HG03097 (cell line): ENCODE measurements at regions not wholly inside any gene's neighbourhood (a gene's known extent, or its start where the extent isn't known, plus 50 kb on each side); places are given as distances from the start of the nearest gene placed in this dataset.

Experiments used
- ATAC-seq: cut with Tn5 transposase; IDR thresholded peaks from one replicate; pipeline ENCODE4 v1.9.1; 2021; ENCODE audit not compliant: unreplicated experiment, low FRiP score

DNA sequence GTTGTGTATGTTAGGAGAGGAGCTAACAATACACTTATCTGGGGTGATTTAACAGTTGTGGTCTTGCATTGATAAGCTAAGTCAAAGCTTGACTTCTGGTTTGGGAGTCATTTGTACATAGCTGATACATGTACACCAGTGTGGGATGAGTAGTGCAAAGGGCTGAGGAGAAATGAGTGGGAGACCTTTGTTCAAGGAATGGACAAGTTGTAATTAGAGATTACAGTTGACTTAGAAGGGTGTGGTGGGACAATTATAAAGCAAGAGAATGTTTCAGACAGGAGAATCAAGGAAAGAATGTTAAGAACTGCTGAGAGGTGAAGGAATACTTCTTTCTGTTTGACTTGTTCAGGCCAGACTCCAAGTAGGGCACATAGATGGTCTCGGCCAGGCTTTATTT, 209.7 kb upstream of the STEAP4 start:
- ATAC-seq, result no peak

DNA sequence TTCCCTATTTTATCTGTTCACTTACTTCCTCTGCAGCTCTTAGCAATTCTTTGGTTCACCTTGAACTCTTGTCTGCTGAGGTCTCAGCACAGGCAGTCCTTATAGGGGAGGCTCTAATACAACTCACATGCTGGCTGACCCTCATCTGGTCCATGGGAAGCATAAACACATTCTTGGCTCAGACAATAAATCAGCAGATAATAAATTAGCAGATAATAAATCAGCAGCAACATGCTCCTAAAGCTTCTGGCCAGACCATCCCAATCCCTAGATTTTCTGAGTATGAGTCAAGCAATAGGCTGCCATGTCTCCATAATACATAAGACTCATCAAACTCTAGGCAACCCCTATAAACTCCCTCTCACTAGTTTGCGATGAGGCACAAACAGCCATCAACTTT, 208.6 kb upstream of the STEAP4 start:
- no peak for ATAC-seq

DNA sequence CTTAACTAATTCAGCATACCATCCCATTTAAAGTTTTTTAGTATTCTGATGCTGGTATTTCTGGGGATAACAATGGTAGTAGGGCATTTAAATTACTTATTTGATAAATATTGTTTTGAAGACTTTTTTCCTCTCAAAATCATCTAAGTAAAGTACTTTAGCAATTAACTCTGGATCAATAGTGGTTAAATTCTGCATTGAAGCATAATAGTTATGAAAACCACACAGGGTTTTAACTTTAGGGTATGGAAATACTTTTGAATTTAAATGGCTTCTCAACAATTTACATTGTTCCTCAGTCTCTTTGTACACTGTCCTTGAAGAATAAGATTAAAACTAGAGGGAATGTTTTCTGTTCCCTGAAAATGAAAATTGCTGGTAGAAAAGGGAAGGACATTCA, 202.6 kb upstream of the STEAP4 start:
- ATAC-seq, result no peak

DNA sequence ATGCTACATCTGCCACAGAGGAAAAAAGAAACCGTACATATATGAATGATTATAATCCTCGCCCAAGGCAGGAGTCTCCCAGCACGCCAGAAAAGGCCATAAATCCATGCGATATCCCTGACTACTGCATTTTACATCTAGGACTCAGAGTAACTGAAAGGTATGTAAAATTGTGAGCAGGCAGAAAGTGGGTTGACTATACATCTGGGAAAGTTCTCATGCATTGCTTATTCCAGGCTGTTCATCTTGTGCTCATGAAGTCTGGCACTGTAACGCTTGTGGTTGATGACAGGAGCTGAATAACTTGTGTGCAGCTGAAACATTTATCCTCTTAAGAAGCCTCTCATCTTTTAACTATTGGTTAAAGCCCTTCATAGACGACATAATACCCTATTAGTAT, 193.4 kb upstream of the STEAP4 start:
- no peak for ATAC-seq

DNA sequence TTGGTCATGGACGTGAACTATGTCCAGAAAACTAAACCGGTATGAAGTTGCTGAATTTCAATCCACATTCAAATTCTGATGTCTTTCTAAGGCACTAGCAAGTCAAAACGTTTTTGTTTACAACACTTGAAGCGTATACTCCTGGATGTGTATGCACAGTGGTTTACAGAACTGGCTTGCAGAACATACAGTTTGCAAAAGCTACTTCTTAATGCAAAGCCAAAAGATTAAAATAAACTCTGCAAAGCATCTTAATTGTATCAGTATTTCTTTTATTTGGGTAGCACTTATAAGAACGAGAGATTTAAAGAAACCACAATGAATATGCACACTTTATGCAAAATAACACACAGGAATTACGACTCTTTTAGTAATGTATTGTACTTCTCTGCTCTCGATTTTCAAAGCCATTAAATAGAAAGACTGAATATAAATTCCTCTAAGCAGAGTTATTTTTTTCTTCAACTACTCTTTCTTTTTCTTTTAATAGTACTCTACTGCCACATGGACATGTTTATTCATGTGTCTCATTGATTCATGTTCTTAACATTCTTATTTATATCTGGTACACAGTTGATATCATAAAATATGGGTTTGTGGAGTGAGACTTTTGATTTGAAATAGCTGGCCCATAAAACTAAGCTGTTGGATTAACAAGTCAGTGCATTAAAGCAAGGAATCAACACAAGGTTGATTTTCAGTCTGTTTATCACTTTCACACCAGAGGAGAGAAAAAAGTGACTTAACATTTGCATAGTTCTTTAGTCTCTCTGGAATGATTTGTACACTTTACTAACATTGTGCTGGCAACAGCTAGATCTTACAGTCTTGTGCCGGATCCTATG, 189.4 kb upstream of the STEAP4 start:
- ATAC-seq, result no peak

DNA sequence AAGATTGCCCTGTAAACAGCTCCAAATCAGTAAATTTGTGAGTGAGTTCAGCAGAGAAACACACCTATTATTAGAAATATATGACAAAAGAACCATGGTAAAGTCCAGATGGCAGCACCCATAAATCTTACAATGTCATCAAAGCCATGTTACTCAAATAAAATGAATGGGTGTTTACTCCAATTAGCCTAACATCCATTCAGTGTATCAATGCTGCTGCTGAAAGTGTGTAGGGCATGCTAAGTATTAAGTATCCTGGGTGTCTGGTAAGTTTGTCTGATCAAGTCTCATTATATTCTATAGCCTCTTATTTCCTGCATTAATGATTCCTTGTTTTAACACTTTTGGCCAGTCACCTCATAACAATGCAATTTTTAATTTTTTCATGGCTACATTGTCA, 185.5 kb upstream of the STEAP4 start:
- no peak for ATAC-seq

DNA sequence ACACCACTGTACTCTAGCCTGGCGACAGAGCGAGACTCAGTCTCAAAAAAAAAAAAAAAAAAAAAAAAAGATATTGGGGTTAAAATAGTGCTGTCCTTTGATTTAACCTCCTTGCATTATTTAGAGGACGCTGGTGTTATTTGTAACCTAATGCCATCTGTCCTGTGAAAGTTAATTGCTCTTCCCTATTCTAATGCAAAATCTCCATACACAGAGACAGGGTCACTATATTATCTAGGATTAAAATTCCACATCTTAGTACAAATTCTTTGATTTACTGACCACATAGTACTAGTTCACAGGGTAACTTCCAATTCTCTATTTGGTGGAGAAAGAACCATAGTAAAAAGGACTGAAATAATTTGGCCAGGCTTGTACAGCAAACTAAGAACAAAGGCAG, 184.2 kb upstream of the STEAP4 start:
- no peak for ATAC-seq

GRCh38 chr7:88490161-88490560, 183.5 kb upstream of the STEAP4 start:
- no peak for ATAC-seq

- no peak for ATAC-seq
These were observed 179.1 kb upstream of the STEAP4 start for GRCh38 chr7:88485821-88486220.

- ATAC-seq, result no peak
These were observed 177.9 kb upstream of the STEAP4 start for GRCh38 chr7:88484551-88484950.

DNA sequence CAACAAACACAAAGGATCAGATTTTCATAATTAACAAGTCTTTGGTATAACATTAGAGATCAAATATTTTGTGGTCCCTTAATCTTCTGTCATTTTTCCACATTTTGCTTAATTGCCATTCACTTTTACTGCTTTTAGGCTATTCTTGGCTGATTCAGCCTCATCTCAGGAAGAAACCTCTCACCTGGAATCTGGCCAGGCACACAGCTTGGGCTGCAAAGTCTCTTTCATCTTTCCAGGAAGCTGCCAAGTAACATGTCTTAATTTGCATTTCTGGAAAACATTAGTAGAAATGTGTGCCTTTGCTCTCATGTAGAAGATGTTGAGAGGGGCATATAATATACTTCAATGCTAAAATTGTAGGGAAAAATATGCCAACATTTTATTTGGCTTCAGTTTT, 174.2 kb upstream of the STEAP4 start:
- no peak for ATAC-seq

DNA sequence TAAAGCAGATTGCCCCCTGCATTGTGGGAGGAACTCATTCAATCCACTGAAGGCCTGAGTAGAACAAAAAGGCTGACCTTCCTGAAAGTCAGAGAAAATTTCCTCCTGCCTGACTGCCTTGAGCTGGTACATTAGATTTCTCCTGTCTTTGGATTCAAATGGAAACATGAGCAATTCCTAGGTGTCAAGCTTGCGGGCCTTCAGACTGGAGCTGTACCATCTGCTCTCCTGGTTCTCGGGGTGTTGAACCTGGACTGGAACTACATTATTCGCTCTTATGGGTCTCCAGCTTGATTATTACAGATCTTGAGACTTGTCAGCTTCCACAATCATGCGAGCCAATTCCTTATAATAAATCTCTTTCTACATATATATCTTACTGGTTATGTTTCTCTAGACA, 173.6 kb upstream of the STEAP4 start:
- no peak for ATAC-seq

DNA sequence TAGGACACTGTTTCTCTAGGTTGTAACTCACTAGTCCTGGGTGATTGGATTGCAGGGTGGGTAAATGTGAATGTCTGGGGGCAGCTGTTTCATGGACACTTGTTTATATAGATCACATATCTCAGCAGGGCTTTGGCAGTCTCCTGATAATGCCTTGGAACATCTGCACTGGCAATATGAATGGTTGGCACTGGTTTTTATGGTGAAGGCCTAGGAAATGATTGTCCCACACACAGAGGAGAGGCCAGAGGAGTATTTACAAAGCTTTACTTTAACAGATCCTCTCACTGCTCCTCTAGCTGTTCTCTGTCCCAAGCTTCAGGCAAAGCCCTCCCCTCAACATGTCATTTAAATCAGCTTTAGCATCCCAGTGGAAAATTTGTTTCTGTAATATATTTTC, 171.3 kb upstream of the STEAP4 start:
- no peak for ATAC-seq

DNA sequence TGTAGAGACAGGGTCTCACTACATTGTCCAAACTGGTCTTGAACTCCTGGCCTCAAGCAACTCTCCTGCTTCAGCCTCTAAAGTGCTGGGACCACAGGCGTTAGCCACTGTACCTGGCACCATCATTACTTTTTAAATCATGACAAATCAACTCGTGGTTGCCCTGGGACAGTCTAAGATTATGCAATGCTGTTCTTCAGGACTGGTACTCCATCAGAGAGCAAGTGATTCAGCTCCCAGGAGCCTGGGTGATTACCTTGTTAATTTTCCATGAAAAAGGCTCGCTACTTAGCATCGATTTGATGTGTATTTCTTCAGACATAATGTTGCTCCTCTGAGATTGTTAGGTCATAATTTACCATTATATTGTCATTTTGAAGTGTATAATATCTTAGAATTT, 158.9 kb upstream of the STEAP4 start:
- ATAC-seq, result no peak

GRCh38 chr7:88462799-88463198, 156.1 kb upstream of the STEAP4 start:
- no peak for ATAC-seq

DNA sequence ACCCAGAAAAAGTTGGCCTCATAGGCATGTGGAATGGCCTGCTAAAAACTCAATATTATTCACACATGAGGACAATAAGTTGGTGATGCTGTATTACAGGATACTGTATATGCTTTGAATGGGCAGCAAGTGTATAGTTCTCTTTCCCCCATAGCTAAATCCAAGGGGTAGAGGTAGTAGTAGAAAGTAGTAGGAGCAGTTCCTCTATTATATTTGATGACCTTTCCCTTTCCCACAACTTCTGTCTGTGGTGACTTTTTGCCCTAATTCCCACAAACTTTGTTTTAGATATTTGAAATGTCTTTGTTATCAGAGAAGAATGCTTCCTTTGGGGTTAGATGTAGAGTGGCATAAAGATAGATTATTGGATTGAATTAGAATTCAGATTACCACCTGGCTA, 154.0 kb upstream of the STEAP4 start:
- ATAC-seq, result no peak

GRCh38 chr7:88458946-88459345, 152.3 kb upstream of the STEAP4 start:
- ATAC-seq, result no peak

GRCh38 chr7:88458279-88458678, 151.6 kb upstream of the STEAP4 start:
- no peak for ATAC-seq

- no peak for ATAC-seq
These were observed 150.6 kb upstream of the STEAP4 start for GRCh38 chr7:88457320-88457719.

DNA sequence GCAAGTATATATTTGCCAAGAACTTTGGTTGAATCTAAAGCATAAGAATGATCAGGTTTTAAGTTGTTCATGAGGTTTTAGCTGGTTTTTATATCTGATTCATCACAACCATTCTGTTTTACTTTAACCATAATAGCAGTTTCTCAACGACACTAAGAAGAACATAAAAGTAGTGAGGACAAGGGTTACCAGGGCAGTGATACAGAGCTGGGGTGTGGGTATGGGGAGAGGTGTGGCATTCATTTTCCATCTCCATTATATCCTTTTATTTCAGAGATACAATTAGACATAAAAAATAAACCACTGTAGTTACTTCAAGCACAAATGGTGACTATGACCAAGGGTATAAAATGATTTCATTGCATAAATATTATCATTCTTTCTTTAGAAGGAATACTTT, 149.8 kb upstream of the STEAP4 start:
- no peak for ATAC-seq

DNA sequence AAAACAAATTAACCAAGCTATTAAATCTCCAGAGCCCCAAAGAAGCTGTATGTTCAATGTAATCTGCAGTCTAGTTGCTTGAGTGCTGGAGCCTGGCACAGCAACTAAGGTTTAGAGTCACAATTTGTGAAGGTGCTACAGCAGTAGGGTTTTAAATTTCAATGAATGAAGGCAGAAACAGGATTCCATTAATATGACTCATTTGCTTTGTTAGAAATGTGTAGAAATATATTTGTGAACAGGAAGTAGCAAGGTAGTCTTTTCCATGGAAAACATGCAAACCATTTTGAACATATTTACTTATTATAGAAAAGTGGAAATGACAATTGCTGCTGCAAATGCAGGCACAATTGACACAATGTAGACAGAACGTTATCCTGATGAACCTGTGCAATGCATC, 149.0 kb upstream of the STEAP4 start:
- ATAC-seq, result no peak

DNA sequence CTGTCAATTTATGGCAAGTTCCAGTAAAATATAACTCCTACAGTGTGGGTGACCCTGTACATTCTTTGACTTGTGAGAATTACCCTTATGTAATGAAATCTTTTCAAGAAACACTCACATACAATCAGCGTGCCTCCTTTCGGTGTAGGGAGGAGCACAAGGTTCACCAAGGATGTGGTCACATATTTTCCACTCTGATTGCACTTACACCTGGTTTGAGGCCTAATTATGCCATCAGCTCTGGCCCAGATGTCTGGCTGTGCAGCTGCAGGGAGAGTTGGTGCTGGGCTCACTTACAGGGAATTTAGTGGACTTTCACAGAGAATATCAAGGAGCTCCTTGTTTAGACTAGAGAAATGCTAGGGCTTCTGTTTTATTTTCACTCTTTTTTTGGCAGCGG, 146.0 kb upstream of the STEAP4 start:
- ATAC-seq, result no peak

DNA sequence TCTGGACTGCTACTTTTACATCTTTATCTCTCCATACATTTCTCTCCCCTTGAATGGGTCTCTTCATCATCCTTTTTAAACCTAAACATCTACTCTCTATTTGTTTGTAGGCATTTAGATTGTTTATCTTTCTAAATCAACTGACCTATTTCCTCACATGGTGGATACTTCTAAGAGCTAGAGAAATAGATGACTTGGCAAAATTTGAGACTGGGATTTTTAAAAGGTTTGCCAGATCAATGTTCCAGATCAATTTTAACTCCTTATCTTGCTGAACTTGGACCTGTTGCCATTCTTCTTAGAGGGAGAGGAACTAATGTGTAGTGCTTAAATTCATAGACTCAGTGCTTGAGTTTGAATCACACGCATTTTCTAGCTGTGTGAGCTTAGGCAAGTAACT, 144.2 kb upstream of the STEAP4 start:
- ATAC-seq, result no peak
